ENCODE measurements at regions not wholly inside any gene's neighbourhood (a gene's known extent, or its start where the extent isn't known, plus 50 kb on each side); places are given as distances from the start of the nearest gene placed in this dataset.

DNA sequence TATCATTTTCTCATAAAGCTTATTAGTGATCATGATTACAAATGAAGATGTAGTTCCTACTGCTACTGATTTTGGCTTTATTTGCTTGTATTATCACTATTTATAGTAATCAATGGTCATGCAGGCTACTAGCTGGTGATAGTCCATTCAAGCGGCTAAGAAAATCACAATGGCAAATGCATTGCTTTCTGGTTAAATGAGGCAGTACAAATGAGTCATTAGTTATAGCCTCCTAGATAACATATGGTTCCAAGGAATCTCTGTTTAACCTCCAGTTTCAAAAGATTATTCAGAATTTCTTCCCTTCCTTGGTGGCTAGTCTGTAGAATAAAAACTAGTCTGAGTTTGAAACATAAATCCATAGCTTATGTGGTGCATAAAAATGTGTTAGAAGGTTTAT, 141.3 kb upstream of the HTR2A start:
- TF ChIP-seq, protein P1, sequence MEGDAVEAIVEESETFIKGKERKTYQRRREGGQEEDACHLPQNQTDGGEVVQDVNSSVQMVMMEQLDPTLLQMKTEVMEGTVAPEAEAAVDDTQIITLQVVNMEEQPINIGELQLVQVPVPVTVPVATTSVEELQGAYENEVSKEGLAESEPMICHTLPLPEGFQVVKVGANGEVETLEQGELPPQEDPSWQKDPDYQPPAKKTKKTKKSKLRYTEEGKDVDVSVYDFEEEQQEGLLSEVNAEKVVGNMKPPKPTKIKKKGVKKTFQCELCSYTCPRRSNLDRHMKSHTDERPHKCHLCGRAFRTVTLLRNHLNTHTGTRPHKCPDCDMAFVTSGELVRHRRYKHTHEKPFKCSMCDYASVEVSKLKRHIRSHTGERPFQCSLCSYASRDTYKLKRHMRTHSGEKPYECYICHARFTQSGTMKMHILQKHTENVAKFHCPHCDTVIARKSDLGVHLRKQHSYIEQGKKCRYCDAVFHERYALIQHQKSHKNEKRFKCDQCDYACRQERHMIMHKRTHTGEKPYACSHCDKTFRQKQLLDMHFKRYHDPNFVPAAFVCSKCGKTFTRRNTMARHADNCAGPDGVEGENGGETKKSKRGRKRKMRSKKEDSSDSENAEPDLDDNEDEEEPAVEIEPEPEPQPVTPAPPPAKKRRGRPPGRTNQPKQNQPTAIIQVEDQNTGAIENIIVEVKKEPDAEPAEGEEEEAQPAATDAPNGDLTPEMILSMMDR (IDR thresholded peaks at IDR 0.05), result no peak
- TF ChIP-seq ZFX (IDR thresholded peaks at IDR 0.05; ENCODE audit: borderline replicate concordance), result no peak

All from 22Rv1 (cell line).